A673 (cell line): ENCODE measurements at regions not wholly inside any gene's neighbourhood (a gene's known extent, or its start where the extent isn't known, plus 50 kb on each side); places are given as distances from the start of the nearest gene placed in this dataset.

Experiments used
- BruUV-seq: library from RNA; stranded (reverse); fragments of 400-500 nt; replicated peaks from 2 replicates; lab custom pipeline; 2021; lab: Mats Ljungman, UMichigan
- CTCF ChIA-PET: fragments of 300-600 bp; sonication (Branson Sonifier 250); formaldehyde crosslinking; loops from one replicate; lab custom pipeline; 2022; ENCODE audit warnings: antibody characterized with exemption; lab: Charles Lee
- POLR2A ChIA-PET: fragments of 300-600 bp; sonication (Branson Sonifier 250); formaldehyde crosslinking; loops from one replicate; lab custom pipeline; 2022; ENCODE audit warnings: antibody characterized with exemption; ENCODE audit not compliant: low non-redundant PET; lab: Charles Lee
- DNase-seq: peaks from one replicate; pipeline ENCODE4 v3.0.0-alpha.2; 2015; ENCODE audit warnings: low spot score
- H3K27ac ChIP-seq: fragments of 200-600 bp; sonication (generic); 2 replicates; pipeline ENCODE4 v1.5.1; 2016; ENCODE audit warnings: mixed run types, low read depth, mild to moderate bottlenecking, mixed read lengths, antibody characterized with exemption, low read length; ENCODE audit not compliant: poor library complexity, severe bottlenecking
- H3K27me3 ChIP-seq: fragments of 200-600 bp; sonication (generic); replicated peaks from 2 replicates; pipeline ENCODE4 v1.6.1; 2017; ENCODE audit warnings: mixed run types, low read depth, mild to moderate bottlenecking, mixed read lengths, antibody characterized with exemption, low read length; ENCODE audit not compliant: insufficient read depth, poor library complexity
- H3K36me3 ChIP-seq: fragments of 200-600 bp; sonication (generic); 2 replicates; pipeline ENCODE4 v1.6.1; 2016; ENCODE audit warnings: mixed run types, mild to moderate bottlenecking, mixed read lengths, antibody characterized with exemption, low read length; ENCODE audit not compliant: insufficient read depth, poor library complexity, severe bottlenecking
- H3K4me1 ChIP-seq: fragments of 200-600 bp; sonication (generic); 2 replicates; pipeline ENCODE4 v1.6.1; 2017; ENCODE audit warnings: mixed run types, mild to moderate bottlenecking, mixed read lengths, antibody characterized with exemption, low read length; ENCODE audit not compliant: insufficient read depth, poor library complexity, severe bottlenecking
- H3K4me3 ChIP-seq: fragments of 200-600 bp; sonication (generic); 2 replicates; pipeline ENCODE4 v1.5.1; 2016; ENCODE audit warnings: low read depth, mixed run types, mild to moderate bottlenecking, mixed read lengths, low read length; ENCODE audit not compliant: poor library complexity, severe bottlenecking
- H3K9me3 ChIP-seq: fragments of 200-600 bp; sonication (generic); 2 replicates; pipeline ENCODE4 v1.6.1; 2016; ENCODE audit warnings: mixed run types, low read depth, mild to moderate bottlenecking, mixed read lengths, antibody characterized with exemption, low read length; ENCODE audit not compliant: poor library complexity, severe bottlenecking
- CTCF ChIP-seq: fragments of 300-800, 200-600 bp; sonication (generic); conservative IDR thresholded peaks from 2 replicates; pipeline ENCODE4 v1.5.1; 2017; ENCODE audit warnings: low read depth, mild to moderate bottlenecking, antibody characterized with exemption, low read length, moderate library complexity, mixed read lengths
- EZH2 ChIP-seq: fragments of 200-600 bp; sonication (generic); IDR thresholded peaks from 2 replicates; pipeline ENCODE4 v1.6.1; 2017; ENCODE audit warnings: borderline replicate concordance, low read depth, mild to moderate bottlenecking, mixed read lengths, antibody characterized with exemption, low read length; ENCODE audit not compliant: poor library complexity, severe bottlenecking
- intact Hi-C: fragments of 100-400 bp; cut with micrococcal nuclease; formaldehyde crosslinking; loops from one replicate; pipeline ENCODE4 v1.10.0; 2022; ENCODE audit not compliant: unreplicated experiment

DNA sequence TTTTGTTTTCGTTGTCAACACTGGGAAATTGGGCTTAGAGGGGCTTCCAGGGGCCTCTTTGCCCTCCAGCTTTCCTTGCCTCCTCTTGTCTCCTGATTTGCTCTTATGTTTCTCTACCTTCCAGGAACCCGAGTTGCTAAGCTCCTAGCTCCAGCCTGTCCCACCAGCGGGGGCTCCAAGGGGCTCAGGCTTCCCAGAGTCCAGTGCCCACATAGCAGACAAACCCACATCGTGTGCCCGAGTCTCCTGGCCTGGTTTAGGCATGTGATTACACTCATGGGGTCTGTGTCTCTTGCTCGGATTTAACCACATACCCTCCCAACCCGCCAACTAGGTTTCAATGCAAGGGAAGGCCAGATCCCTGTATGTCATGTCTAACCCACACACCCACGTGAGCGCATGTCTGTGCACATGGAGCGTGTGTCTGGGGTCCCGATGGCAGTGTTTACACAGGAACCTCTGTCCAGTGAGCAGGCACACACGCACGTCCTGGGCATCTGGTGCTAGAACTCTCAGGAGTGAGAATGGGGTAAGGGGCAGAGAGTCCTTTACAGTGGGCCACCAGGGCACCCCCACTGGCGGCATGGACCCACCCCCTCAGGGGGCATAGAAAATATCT, 76.1 kb upstream of the MED9 start:
- CTCF ChIA-PET: no interaction called here

GRCh38 chr17:17401271-17401781, 75.5 kb upstream of the MED9 start:
- Histone ChIP-seq H3K9me3 (no peaks in the 10 kb centered on the region), H3K4me3 (no peak overlapping the region), H3K4me1 (no peaks in the 10 kb centered on the region), H3K27me3 (no peaks in the 10 kb centered on the region), H3K36me3 (no peaks in the 10 kb centered on the region), H3K27ac (no peak overlapping the region)
- CTCF ChIA-PET: no interaction called here
- no peak for TF ChIP-seq EZH2
- peak; percentile 53 for TF ChIP-seq CTCF
- POLR2A ChIA-PET: no interaction called here
- BruUV-seq: no TSS peak
- intact Hi-C loops: no loop called here
- DNase-seq: peak; percentile 30

More for the DNA sequence above, 76.1 kb upstream of the MED9 start:
- no TSS peak for BruUV-seq
- Histone ChIP-seq H3K36me3 (no peaks in the 10 kb centered on the region), H3K27me3 (no peaks in the 10 kb centered on the region), H3K27ac (no peak overlapping the region), H3K9me3 (no peaks in the 10 kb centered on the region), H3K4me1 (no peaks in the 10 kb centered on the region), H3K4me3 (no peak overlapping the region)
- TF ChIP-seq CTCF (no peak), EZH2 (no peak)
- POLR2A ChIA-PET: no interaction called here
- intact Hi-C loops: no loop called here
- DNase-seq: no peak

DNA sequence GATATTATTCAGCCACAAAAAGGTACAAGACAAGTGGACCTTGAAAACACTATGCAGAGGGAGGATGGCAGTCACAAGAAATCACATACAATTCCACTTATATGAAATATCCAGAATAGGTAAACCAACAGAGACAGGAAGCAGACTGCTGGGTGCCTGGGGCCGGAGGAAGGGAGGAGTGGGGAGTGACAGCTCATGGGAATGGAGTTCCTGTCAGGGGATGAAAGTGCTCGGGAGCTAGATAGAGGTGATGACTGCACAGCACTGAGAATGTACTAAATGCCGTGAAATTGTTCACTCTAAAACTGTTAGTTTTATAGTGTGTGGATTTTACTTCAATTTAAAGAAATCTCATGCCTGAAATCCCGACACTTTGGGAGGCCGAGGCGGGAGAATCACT, 74.2 kb upstream of the MED9 start:
- Histone ChIP-seq H3K9me3 (no peaks in the 10 kb centered on the region), H3K4me1 (no peaks in the 10 kb centered on the region), H3K4me3 (no peak overlapping the region), H3K27ac (no peak overlapping the region), H3K36me3 (no peaks in the 10 kb centered on the region), H3K27me3 (no peaks in the 10 kb centered on the region)
- BruUV-seq: no TSS peak
- ChIA-PET CTCF (no interaction called here), POLR2A (no interaction called here)
- no peak for DNase-seq
- TF ChIP-seq CTCF (no peak), EZH2 (no peak)
- intact Hi-C loops: no loop called here
